HCT116 (cell line): ENCODE measurements at regions not wholly inside any gene's neighbourhood (a gene's known extent, or its start where the extent isn't known, plus 50 kb on each side); places are given as distances from the start of the nearest gene placed in this dataset.
A peak's percentile ranks its signal among the peaks of the same experiment; 100 is the strongest.

ENCODE experiments used
- ATAC-seq: fragments of 200-7000 bp; cut with Tn5 transposase; 2 replicates; pipeline ENCODE4 v1.9.1; 2020; ENCODE audit warnings: mild to moderate bottlenecking, moderate library complexity
- BruUV-seq: library from RNA; stranded (reverse); fragments of 400-500 nt; replicated peaks from 2 replicates; lab custom pipeline; 2021; lab: Mats Ljungman, UMichigan
- CTCF ChIA-PET: fragments of 300-600 bp; sonication (Branson Sonifier 250); formaldehyde crosslinking; loops from one replicate; lab custom pipeline; 2021; ENCODE audit warnings: antibody characterized with exemption; lab: Charles Lee
- POLR2A ChIA-PET: fragments of 300-600, 350-600 bp; sonication (Branson Sonifier 250); formaldehyde crosslinking; loops from one replicate; lab custom pipeline; 2021; ENCODE audit warnings: antibody characterized with exemption; lab: Charles Lee
- RAD21 ChIA-PET, 2 experiments: fragments of 300-600 bp; sonication (Branson Sonifier 250); formaldehyde crosslinking; loops; one replicate each; lab custom pipeline; 2023; ENCODE audit warnings: low total read pairs in 2 of 2; ENCODE audit not compliant: uncharacterized antibody in 2 of 2, unreplicated experiment in 2 of 2, low non-redundant PET in 1 of 2; lab: Charles Lee
- DNase-seq: peaks from one replicate; pipeline ENCODE4 v3.0.0-alpha.2; 2010; ENCODE audit warnings: low read depth, low spot score
- H2AFZ ChIP-seq: fragments of 200-600 bp; shearing (Covaris generic), sonication (generic); 2 replicates; pipeline ENCODE4 v1.6.1; 2017; ENCODE audit warnings: low read depth, mixed run types, mixed read lengths, antibody characterized with exemption, low read length; ENCODE audit not compliant: poor library complexity, severe bottlenecking
- H3K27ac ChIP-seq: 2 replicates; pipeline ENCODE4 v1.5.1; 2012; ENCODE audit warnings: low read depth, low read length
- H3K27me3 ChIP-seq: fragments of 200-600 bp; sonication (generic); 2 replicates; pipeline ENCODE4 v1.6.1; 2016; ENCODE audit warnings: mixed run types, low read length, mixed read lengths; ENCODE audit not compliant: insufficient read depth
- H3K36me3 ChIP-seq, 2 experiments: fragments of 200-500 bp in 1 of 2; fragments of 200-600 bp in 1 of 2; sonication (Bioruptor generic) in 1 of 2; sonication (generic) in 1 of 2; 2 replicates each; pipeline versions ENCODE4 v1.5.1 to v1.6.1; 2014 to 2016; ENCODE audit warnings: low read length in 2 of 2, inconsistent platforms in 1 of 2, mixed read lengths in 1 of 2, mixed run types in 1 of 2; ENCODE audit not compliant: insufficient read depth in 2 of 2, control insufficient read depth in 1 of 2
- H3K4me1 ChIP-seq, 2 experiments: fragments of 200-600 bp in 1 of 2; sonication (generic) in 1 of 2; 2 replicates each; pipeline versions ENCODE4 v1.5.1 to v1.6.1; 2012 to 2017; ENCODE audit warnings: low read length in 2 of 2, inconsistent platforms in 1 of 2, mild to moderate bottlenecking in 1 of 2, mixed read lengths in 1 of 2, mixed run types in 1 of 2, moderate library complexity in 1 of 2; ENCODE audit not compliant: insufficient read depth in 2 of 2, control insufficient read depth in 1 of 2
- H3K4me2 ChIP-seq: fragments of 200-600 bp; sonication (generic); 2 replicates; pipeline ENCODE4 v1.6.1; 2017; ENCODE audit warnings: mixed run types, low read length, mixed read lengths
- H3K4me3 ChIP-seq, 2 experiments: fragments of 200-600 bp in 1 of 2; sonication (generic) in 1 of 2; replicated peaks in 1 of 2; 2 replicates each; pipeline ENCODE4 v1.5.1; 2011 to 2016; ENCODE audit warnings: low read length in 2 of 2, control low read depth in 1 of 2, low read depth in 1 of 2, mild to moderate bottlenecking in 1 of 2, mixed read lengths in 1 of 2, mixed run types in 1 of 2
- H3K79me2 ChIP-seq: fragments of 200-600 bp; sonication (generic); 2 replicates; pipeline ENCODE4 v1.6.1; 2017; ENCODE audit warnings: mild to moderate bottlenecking, mixed run types, low read length, moderate library complexity, mixed read lengths; ENCODE audit not compliant: insufficient read depth
- H3K9ac ChIP-seq: fragments of 200-600 bp; sonication (generic); 2 replicates; pipeline ENCODE4 v1.6.1; 2016; ENCODE audit warnings: low read length, mixed read lengths
- H3K9me2 ChIP-seq: fragments of 200-600 bp; sonication (generic), shearing (Covaris generic); 2 replicates; pipeline ENCODE4 v1.6.1; 2017; ENCODE audit warnings: mixed run types, mild to moderate bottlenecking, moderate library complexity; ENCODE audit not compliant: insufficient read depth
- H3K9me3 ChIP-seq, 2 experiments: fragments of 200-500 bp in 1 of 2; fragments of 200-600 bp in 1 of 2; sonication (Bioruptor generic) in 1 of 2; sonication (generic) in 1 of 2; 2 replicates each; pipeline ENCODE4 v1.6.1; 2014 to 2017; ENCODE audit warnings: low read length in 2 of 2, mixed read lengths in 2 of 2, inconsistent platforms in 1 of 2, low read depth in 1 of 2, mild to moderate bottlenecking in 1 of 2, mixed run types in 1 of 2, moderate library complexity in 1 of 2; ENCODE audit not compliant: control insufficient read depth in 1 of 2, insufficient read depth in 1 of 2
- H4K20me1 ChIP-seq: fragments of 200-600 bp; sonication (generic), shearing (Covaris generic); 2 replicates; pipeline ENCODE4 v1.6.1; 2017; ENCODE audit warnings: mixed run types, mild to moderate bottlenecking, moderate library complexity; ENCODE audit not compliant: insufficient read depth
- ATF3 ChIP-seq: IDR thresholded peaks from 2 replicates; pipeline ENCODE4 v1.6.1; 2012
- CBX3 ChIP-seq: IDR thresholded peaks from 2 replicates; pipeline ENCODE4 v1.6.1; 2012; ENCODE audit warnings: low read depth
- CTCF ChIP-seq, 3 experiments: fragments of 200-600 bp in 1 of 3; sonication (generic) in 1 of 3; IDR thresholded peaks in 2 of 3; conservative IDR thresholded peaks in 1 of 3; 2 replicates each; pipeline ENCODE4 v1.5.1; 2012 to 2017; ENCODE audit warnings: low read depth in 2 of 3, low read length in 2 of 3, antibody characterized with exemption in 1 of 3, borderline replicate concordance in 1 of 3, control low read depth in 1 of 3, mild to moderate bottlenecking in 1 of 3, mixed read lengths in 1 of 3, mixed run types in 1 of 3, moderate library complexity in 1 of 3; ENCODE audit not compliant: insufficient read depth in 1 of 3
- EGR1 ChIP-seq: IDR thresholded peaks from 2 replicates; pipeline ENCODE4 v1.6.1; 2012; ENCODE audit warnings: low read depth
- ELF1 ChIP-seq: IDR thresholded peaks from 2 replicates; pipeline ENCODE4 v1.6.1; 2012; ENCODE audit warnings: low read depth, borderline replicate concordance
- EZH2phosphoT487 ChIP-seq: fragments of 200-600 bp; IDR thresholded peaks from 2 replicates; pipeline ENCODE4 v1.6.1; 2018; ENCODE audit warnings: antibody characterized with exemption, borderline replicate concordance
- JUND ChIP-seq: IDR thresholded peaks from 2 replicates; pipeline ENCODE4 v1.6.1; 2012
- POLR2A ChIP-seq: IDR thresholded peaks from 2 replicates; pipeline ENCODE4 v1.7.0; 2011; ENCODE audit warnings: borderline replicate concordance; ENCODE audit not compliant: insufficient read depth, insufficient read length; ENCODE audit errors: extremely low read depth
- POLR2AphosphoS5 ChIP-seq: IDR thresholded peaks from 2 replicates; pipeline ENCODE4 v1.6.1; 2011; ENCODE audit warnings: mild to moderate bottlenecking, low read depth, low read length, moderate library complexity
- RAD21 ChIP-seq: IDR thresholded peaks from 2 replicates; pipeline ENCODE4 v1.6.1; 2012; ENCODE audit warnings: low read depth, mild to moderate bottlenecking
- REST ChIP-seq: IDR thresholded peaks from 2 replicates; pipeline ENCODE4 v1.6.1; 2012; ENCODE audit warnings: low read depth
- SIN3A ChIP-seq: IDR thresholded peaks from 2 replicates; pipeline ENCODE4 v1.6.1; 2012; ENCODE audit warnings: low read depth
- SRF ChIP-seq: IDR thresholded peaks from 2 replicates; pipeline ENCODE4 v1.6.1; 2012; ENCODE audit warnings: low read depth
- YY1 ChIP-seq: IDR thresholded peaks from 2 replicates; pipeline ENCODE4 v1.6.1; 2011; ENCODE audit warnings: low read length, low read depth, moderate library complexity, mild to moderate bottlenecking; ENCODE audit not compliant: insufficient replicate concordance; ENCODE audit errors: extremely low read depth
- ZNF274 ChIP-seq: fragments of 200-500 bp; sonication (Bioruptor generic); IDR thresholded peaks from 2 replicates; pipeline ENCODE4 v1.6.1; 2014; ENCODE audit warnings: mild to moderate bottlenecking, low read depth, low read length, inconsistent platforms
- intact Hi-C: fragments of 100-400 bp; cut with micrococcal nuclease; formaldehyde crosslinking; loops from 2 replicates; pipeline ENCODE4 v1.10.0; 2022

- ChIA-PET CTCF (interaction anchor here (0.6 to 0.8 kb wide), 2 partner anchors 243 kb away, joined by 3 read pairs; no protein-coding TSS in a partner anchor), POLR2A (no interaction called here), RAD21 (no interaction called here)
- no peak overlapping the region for H2AFZ ChIP-seq
- H3K36me3 ChIP-seq = no peaks in the 10 kb centered on the region
- intact Hi-C loops = no loop called here
- no peak overlapping the region for H3K27ac ChIP-seq
- no peak overlapping the region for H3K4me2 ChIP-seq
- no peaks in the 10 kb centered on the region for H4K20me1 ChIP-seq
- no peaks in the 10 kb centered on the region for H3K9me3 ChIP-seq
- TF ChIP-seq RAD21 = 0 out of 2 replicates have a peak, but pooled peaks have one; percentile 11
- TF ChIP-seq SRF = no peak
- H3K4me1 ChIP-seq = peaks cover 0 to 9% of the 10 kb centered on the region in 2 experiments; a peak in 2 of 4 replicates
- no TSS peak for BruUV-seq
- H3K9me2 ChIP-seq = no peaks in the 10 kb centered on the region
- no peak overlapping the region for H3K4me3 ChIP-seq
- no peak for ATAC-seq
- H3K79me2 ChIP-seq = no peaks in the 10 kb centered on the region
- no peak for DNase-seq
- peaks cover 8% of the 10 kb centered on the region; the same call in 1 of the 2 replicates for H3K27me3 ChIP-seq
- no peak overlapping the region for H3K9ac ChIP-seq
Measured at GRCh38 chr16:51049678-51050376, 101.2 kb downstream of the SALL1 start.

- intact Hi-C loops = no loop called here
- H4K20me1 ChIP-seq = no peaks in the 10 kb centered on the region
- peaks cover 0 to 9% of the 10 kb centered on the region in 2 experiments; a peak in 2 of 4 replicates for H3K4me1 ChIP-seq
- DNase-seq (no peak), ATAC-seq (no peak)
- no peak overlapping the region for H3K4me2 ChIP-seq
- H3K9me2 ChIP-seq = no peaks in the 10 kb centered on the region
- H3K4me3 ChIP-seq = no peak overlapping the region
- no peak overlapping the region for H2AFZ ChIP-seq
- BruUV-seq = no TSS peak
- POLR2A ChIA-PET = no interaction called here
- RAD21 ChIA-PET = no interaction called here
- H3K9ac ChIP-seq = no peak overlapping the region
- no peaks in the 10 kb centered on the region for H3K79me2 ChIP-seq
- CTCF ChIA-PET = interaction anchor here (0.6 kb wide), 1 partner anchor 243 kb away, joined by 3 read pairs; no protein-coding TSS in a partner anchor
- H3K27me3 ChIP-seq = peaks cover 8% of the 10 kb centered on the region; the same call in 1 of the 2 replicates
- H3K9me3 ChIP-seq = no peaks in the 10 kb centered on the region
- no peaks in the 10 kb centered on the region for H3K36me3 ChIP-seq
- H3K27ac ChIP-seq = no peak overlapping the region
- TF ChIP-seq ZNF274 (no peak), EZH2phosphoT487 (no peak), SIN3A (no peak), REST (no peak), POLR2AphosphoS5 (no peak), ATF3 (no peak), SRF (no peak), EGR1 (no peak), JUND (no peak), ELF1 (no peak), CBX3 (no peak), CTCF (IDR thresholded peaks at IDR 0.05 in 2 of 3, conservative IDR thresholded peaks at IDR 0.05 in 1 of 3; ENCODE audit: borderline replicate concordance in 1 of 3, insufficient read depth in 1 of 3, low read depth in 2 of 3, low read length in 2 of 3) (no peak), YY1 (no peak), POLR2A (no peak)
Measured at GRCh38 chr16:51049276-51049675, 101.8 kb downstream of the SALL1 start.
